GM12878 (cell line): ENCODE measurements at regions not wholly inside any gene's neighbourhood (a gene's known extent, or its start where the extent isn't known, plus 50 kb on each side); places are given as distances from the start of the nearest gene placed in this dataset.

Experiments
- BHLHE40 ChIP-seq, 2 experiments: fragments of 450-650 bp in 1 of 2; IDR thresholded peaks; 2 replicates each; pipeline ENCODE4 v1.6.1; 2011 to 2017; ENCODE audit warnings: low read depth in 2 of 2, borderline replicate concordance in 1 of 2, improper control_type of control experiment in 1 of 2, low read length in 1 of 2, mild to moderate bottlenecking in 1 of 2
- GABPA ChIP-seq: IDR thresholded peaks from 2 replicates; pipeline ENCODE4 v1.6.1; 2014; ENCODE audit warnings: antibody characterized with exemption, low read depth, mild to moderate bottlenecking, inconsistent platforms
- TAF1 ChIP-seq: IDR thresholded peaks from 2 replicates; pipeline ENCODE4 v1.6.1; 2011; ENCODE audit warnings: mild to moderate bottlenecking, low read depth, low read length, borderline replicate concordance
- TF ChIP-seq, protein P1 (sequence below): IDR thresholded peaks from 2 replicates; pipeline ENCODE4 v1.6.1; 2011; ENCODE audit warnings: low read depth, mild to moderate bottlenecking, low read length, moderate library complexity, borderline replicate concordance; ENCODE audit errors: extremely low read depth
- TF ChIP-seq, protein P2 (sequence below), 3 experiments: IDR thresholded peaks in 2 of 3; conservative IDR thresholded peaks in 1 of 3; 2 replicates each; pipeline ENCODE4 v1.5.1; 2011; ENCODE audit warnings: low read depth in 3 of 3, low read length in 3 of 3, mild to moderate bottlenecking in 3 of 3, control low read depth in 2 of 3, moderate library complexity in 2 of 3, inconsistent platforms in 1 of 3, mixed read lengths in 1 of 3; ENCODE audit not compliant: control insufficient read depth in 2 of 3, insufficient read depth in 1 of 3; ENCODE audit errors: extremely low read depth in 1 of 3

DNA sequence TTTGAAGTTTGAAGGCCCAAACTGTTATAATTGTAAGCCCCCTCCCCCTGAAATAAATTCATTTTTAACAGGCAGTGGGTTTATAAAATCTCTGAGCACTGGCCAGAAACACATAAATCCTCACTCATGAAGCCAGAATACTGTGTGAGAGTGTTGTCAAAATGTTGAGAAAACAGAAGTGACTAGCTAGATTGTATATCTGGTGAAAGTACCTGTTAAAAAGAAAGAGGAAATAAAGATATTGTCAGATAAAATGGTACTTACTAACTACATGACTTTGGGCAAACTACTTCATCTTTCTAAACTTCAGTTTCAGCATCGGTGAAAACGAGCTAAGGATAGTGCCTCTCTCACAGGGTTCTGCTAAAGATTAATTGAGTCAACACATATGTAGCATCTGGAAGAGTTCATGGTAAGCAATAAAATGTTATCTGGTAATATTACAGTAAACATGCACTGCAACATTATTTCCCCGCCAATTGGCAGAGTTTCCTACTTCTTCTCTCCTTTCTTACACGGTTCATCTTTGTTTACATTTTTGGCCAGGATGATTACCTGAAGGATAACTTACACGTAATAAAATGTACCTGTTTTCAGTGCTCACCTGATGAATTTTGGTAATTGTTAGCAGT, 202.5 kb upstream of the CHRM2 start:
- TF ChIP-seq, protein P1, sequence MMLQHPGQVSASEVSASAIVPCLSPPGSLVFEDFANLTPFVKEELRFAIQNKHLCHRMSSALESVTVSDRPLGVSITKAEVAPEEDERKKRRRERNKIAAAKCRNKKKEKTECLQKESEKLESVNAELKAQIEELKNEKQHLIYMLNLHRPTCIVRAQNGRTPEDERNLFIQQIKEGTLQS = no peak
- TF ChIP-seq BHLHE40 (IDR thresholded peaks at IDR 0.05; ENCODE audit: borderline replicate concordance in 1 of 2, low read depth in 2 of 2, low read length in 1 of 2) (no peak), TAF1 (no peak), GABPA (no peak)
- TF ChIP-seq, protein P2, sequence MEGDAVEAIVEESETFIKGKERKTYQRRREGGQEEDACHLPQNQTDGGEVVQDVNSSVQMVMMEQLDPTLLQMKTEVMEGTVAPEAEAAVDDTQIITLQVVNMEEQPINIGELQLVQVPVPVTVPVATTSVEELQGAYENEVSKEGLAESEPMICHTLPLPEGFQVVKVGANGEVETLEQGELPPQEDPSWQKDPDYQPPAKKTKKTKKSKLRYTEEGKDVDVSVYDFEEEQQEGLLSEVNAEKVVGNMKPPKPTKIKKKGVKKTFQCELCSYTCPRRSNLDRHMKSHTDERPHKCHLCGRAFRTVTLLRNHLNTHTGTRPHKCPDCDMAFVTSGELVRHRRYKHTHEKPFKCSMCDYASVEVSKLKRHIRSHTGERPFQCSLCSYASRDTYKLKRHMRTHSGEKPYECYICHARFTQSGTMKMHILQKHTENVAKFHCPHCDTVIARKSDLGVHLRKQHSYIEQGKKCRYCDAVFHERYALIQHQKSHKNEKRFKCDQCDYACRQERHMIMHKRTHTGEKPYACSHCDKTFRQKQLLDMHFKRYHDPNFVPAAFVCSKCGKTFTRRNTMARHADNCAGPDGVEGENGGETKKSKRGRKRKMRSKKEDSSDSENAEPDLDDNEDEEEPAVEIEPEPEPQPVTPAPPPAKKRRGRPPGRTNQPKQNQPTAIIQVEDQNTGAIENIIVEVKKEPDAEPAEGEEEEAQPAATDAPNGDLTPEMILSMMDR (IDR thresholded peaks at IDR 0.05 in 2 of 3, conservative IDR thresholded peaks at IDR 0.05 in 1 of 3; ENCODE audit: control insufficient read depth in 2 of 3, extremely low read depth in 1 of 3, insufficient read depth in 1 of 3, low read depth in 3 of 3, low read length in 3 of 3) = no peak
